GM21526 (cell line): ENCODE measurements at regions not wholly inside any gene's neighbourhood (a gene's known extent, or its start where the extent isn't known, plus 50 kb on each side); places are given as distances from the start of the nearest gene placed in this dataset.
"Not testable (repeated sequence)": the region's sequence is repeated elsewhere in the genome, so short reads cannot be mapped to it uniquely, and the experiment has no call there.

Experiments
- ATAC-seq: cut with Tn5 transposase; IDR thresholded peaks from one replicate; pipeline ENCODE4 v1.9.1; 2021; ENCODE audit warnings: moderate library complexity; ENCODE audit not compliant: unreplicated experiment, low FRiP score

- ATAC-seq: no peak
These were observed 843.7 kb downstream of the CDH11 start for GRCh38 chr16:64278196-64278595.

- no peak for ATAC-seq
These were observed 845.2 kb downstream of the CDH11 start for GRCh38 chr16:64276646-64277045.

GRCh38 chr16:64272028-64272427 is 849.8 kb downstream of the CDH11 start:
- no peak for ATAC-seq

- ATAC-seq: no peak
These were observed 852.1 kb downstream of the CDH11 start for GRCh38 chr16:64269756-64270155.

- no peak for ATAC-seq
These were observed 856.1 kb downstream of the CDH11 start for GRCh38 chr16:64265756-64266155.

GRCh38 chr16:64260631-64261401 is 861.0 kb downstream of the CDH11 start:
- not testable (repeated sequence) for ATAC-seq

GRCh38 chr16:64254443-64255367 is 867.2 kb downstream of the CDH11 start:
- no peak for ATAC-seq

GRCh38 chr16:64253525-64253924 is 868.3 kb downstream of the CDH11 start:
- ATAC-seq: no peak

GRCh38 chr16:64253096-64253495 is 868.8 kb downstream of the CDH11 start:
- ATAC-seq: no peak

- ATAC-seq: no peak
These were observed 870.1 kb downstream of the CDH11 start for GRCh38 chr16:64251742-64252141.

- no peak for ATAC-seq
These were observed 871.0 kb downstream of the CDH11 start for GRCh38 chr16:64250866-64251265.

- no peak for ATAC-seq
These were observed 879.4 kb downstream of the CDH11 start for GRCh38 chr16:64242492-64242891.

GRCh38 chr16:64240586-64240985 is 881.3 kb downstream of the CDH11 start:
- ATAC-seq: no peak

GRCh38 chr16:64238571-64238970 is 883.3 kb downstream of the CDH11 start:
- no peak for ATAC-seq

- ATAC-seq: no peak
These were observed 885.5 kb downstream of the CDH11 start for GRCh38 chr16:64236316-64236715.

GRCh38 chr16:64234200-64234599 is 887.7 kb downstream of the CDH11 start:
- ATAC-seq: no peak

- ATAC-seq: no peak
These were observed 896.2 kb downstream of the CDH11 start for GRCh38 chr16:64225696-64226095.

GRCh38 chr16:64225036-64225435 is 896.8 kb downstream of the CDH11 start:
- no peak for ATAC-seq

GRCh38 chr16:64217789-64218535 is 903.9 kb downstream of the CDH11 start:
- no peak for ATAC-seq

- ATAC-seq: no peak
These were observed 906.1 kb downstream of the CDH11 start for GRCh38 chr16:64215730-64216129.

- no peak for ATAC-seq
These were observed 910.5 kb downstream of the CDH11 start for GRCh38 chr16:64211331-64211730.
